Stimulated activated CD4-positive, alpha-beta T cell treated with anti-CD3 and anti-CD28 coated beads, Interleukin-15, amount 100 ng/mL, for 1 hour (primary cell): ENCODE measurements at regions not wholly inside any gene's neighbourhood (a gene's known extent, or its start where the extent isn't known, plus 50 kb on each side); places are given as distances from the start of the nearest gene placed in this dataset.

Experiments
- DNase-seq, 2 donors: peaks; one replicate each; pipeline ENCODE4 v3.0.0-alpha.2; 2020; ENCODE audit warnings: low read depth in 1 of 2, low spot score in 1 of 2

DNA sequence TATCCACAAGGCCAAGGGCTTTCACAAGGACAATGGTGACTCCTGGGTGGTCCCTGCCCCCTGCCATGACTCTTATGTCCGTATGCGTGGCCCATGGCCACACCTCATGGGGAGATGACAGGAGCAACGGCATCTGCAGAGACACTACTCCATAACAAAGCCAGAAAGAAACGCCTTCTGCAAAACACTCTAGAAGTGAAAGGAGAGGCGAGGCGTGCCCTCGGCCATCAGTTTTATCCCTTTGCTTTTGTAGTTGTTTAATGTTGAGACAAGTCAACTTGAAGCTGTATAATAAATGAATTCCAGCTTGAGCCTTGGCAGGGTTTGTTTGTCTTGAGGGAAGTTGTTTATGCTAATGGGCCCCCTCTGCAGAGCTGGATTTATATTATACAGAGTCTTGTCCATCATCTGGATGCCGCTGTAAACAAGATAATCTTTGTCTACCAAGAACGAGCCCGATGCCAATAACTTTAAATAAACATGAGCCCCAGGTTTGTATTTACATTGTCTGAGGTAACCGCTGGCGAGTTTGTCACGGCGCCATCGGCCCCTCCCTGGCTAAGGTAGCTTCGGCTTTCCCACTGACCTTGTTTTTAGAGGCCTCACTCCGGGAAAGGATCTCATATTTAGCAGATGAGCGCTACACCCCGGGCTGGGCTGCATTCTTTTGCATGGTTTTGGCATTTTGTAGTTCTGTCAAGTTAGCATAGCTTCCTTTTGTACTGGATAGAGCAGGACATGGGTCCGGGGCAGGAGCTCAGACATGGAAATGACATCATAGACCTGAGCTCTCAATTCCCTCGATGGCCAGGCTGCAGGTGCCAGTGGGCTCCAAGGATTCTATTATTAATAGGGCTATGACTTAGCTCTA is 165.3 kb downstream of the ERCC6L2 start:
- no peak for DNase-seq

DNA sequence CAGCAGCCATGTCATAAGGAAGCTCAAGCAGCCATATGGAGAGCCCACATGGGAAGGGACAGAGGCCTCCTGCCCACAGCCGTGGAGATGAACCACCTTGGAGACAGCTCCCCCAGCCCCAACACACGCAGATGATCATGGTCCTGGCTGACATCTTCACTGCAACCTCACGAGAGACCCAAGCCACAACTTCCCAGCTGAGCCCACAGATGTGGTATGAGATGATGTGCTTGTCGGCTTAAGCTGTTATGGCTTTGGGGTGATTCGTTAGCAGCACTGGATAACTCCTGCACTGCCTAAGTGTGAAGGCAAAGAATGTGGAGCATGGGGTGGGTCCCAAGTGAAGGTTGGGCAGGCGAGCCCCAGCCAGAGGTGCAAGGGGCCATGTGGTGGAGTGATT is 163.4 kb downstream of the ERCC6L2 start:
- no peak for DNase-seq

DNA sequence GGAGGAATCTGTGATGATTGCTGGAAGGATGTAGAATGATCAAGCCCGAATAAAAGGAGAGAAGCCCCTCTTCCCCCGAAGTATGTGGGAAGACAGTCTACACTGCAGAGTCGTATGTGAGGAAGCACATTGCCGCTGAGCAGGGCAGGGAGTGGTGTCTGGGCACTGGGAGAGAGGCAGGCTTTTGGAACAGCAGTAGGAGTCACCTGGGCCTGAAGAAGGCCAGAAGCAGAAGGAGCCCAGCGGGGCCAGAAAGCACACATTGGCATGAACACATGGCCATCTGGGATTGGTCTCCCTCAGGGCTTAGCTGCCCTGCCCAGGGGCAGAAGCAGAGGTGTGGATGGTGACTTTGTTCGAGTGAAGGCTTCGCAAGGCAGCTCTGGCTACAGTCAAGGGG is 162.8 kb downstream of the ERCC6L2 start:
- DNase-seq: no peak

DNA sequence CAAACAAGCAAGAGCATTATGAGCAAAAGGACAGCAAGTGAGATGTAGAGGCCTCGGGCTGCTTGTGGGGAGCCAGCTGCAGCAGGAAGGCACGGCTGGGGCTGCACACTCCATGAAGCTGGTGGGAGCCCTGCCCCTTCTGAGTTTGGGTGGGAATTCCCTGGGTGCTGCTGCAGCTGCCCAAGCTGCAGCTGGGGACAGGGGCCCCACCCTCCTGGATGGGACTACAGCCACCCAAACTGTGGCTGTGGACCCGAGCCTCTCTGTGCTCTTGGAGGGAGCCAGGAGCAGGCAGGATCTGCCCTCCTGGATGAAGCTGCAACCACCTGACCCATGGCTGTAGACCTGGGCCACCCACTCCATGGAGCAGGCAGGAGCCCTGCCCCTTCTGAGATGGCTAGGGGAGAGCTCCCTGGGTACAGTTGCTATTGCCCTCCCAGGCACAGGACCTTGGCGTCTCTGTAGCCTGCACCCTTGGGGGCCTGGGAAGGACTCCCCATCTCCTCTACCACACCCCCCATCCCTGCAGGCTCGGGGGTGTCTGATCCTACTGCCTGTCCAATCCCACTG is 159.1 kb downstream of the ERCC6L2 start:
- DNase-seq: no peak

DNA sequence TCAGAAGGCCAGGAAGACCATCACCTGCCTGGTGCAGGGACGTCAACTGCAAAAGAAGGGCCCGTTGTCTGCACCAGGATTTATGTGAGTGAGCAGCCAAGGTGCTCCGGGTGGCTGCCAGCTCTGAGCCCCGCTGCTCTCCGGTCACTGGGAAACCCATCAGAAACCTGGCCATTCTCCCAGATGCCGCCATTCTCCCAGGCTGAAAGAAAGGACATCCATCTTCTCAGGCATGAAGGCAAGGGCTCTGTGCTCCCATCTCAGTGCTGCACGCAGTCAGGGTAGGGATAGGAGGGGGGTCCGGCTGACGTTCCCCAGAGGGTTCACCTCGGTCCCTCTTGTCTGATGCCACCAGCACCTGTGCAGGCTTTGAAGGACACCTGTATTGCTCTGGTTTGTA is 158.4 kb downstream of the ERCC6L2 start:
- no peak for DNase-seq

DNA sequence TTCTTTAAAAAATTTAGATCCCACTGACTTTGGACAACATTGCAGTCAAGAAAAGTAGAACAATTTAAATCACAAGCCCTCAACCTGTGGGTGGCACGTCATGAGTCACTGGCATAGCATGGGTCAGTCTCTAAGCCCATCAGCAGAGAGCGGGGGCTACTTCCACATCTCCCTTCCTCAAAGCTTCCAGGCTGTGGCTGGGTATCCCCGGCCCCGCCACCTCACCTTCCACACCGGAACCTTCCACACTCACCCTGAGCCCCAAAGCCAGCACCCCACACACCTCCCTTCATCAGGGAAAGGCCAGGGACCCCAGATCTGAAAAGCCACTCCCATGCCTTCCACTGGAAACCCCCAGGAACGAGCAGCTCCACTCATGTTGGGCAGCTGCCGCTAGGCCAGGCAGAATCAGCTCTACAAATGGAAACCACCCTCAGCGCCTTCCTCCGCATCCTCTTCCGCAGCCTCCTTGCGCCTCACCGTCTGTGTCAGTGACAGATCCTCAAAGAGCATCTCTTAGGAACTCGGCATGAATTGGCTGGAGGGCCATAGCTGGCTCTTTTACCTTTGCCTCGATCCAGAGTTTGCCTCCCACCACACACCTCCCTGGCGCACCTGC is 156.5 kb downstream of the ERCC6L2 start:
- no peak for DNase-seq

DNA sequence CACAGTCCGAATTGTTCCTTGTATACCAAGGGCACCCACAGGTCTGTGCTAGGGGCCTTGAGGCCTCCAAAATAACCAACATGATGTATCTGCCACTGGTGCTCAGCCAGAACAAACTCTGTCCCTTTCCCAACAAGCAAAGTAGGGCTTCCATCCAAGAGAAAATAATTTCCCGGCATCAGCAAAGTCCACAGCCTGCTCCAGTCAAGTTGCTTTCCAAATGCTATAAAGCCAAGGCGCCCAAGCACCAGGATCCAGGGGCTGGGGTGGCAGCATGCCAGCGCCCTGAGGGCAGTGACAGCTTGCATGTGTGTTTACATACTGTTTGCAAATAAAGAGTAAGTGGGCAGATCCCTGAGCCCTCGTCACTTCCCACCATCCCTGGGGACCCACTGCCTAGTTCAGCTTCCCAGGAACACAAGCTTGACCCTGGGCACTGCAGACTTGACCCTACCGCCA is 155.9 kb downstream of the ERCC6L2 start:
- DNase-seq: no peak

DNA sequence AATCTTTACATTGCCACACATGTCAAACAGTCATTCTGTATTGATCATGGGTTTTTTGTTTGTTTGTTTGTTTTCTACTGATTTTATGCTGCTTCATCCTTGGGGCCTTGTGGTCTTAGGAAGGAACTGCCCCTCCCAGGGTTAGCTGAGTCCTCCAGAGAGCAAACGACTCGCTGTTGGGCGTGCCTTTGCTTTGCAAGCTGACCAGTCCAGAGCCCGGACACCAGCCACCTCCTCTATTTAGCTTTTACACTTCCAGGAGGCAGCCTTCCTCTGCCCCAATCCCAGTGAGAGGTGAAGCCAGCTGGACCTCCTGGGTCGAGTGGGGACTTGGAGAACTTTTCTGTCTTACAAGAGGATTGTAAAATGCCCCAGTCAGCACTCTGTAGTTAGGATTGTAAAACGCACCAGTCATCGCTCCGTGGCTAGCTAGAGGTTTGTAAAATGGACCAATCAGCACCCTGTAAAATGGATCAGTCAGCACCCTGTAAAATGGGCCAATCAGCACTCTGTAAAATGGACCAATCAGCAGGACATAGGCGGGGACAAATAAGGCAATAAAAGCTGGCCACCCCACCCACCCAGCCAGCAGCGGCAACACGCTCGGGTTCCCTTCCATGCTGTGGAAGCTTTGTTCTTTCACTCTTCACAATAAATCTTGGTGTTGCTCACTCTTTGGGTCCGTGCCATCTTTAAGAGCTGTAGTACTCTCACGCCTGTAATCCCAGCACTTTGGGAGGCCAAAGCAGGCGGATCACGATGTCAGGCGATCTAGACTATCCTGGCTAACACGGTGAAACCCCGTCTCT is 154.4 kb downstream of the ERCC6L2 start:
- no peak for DNase-seq

DNA sequence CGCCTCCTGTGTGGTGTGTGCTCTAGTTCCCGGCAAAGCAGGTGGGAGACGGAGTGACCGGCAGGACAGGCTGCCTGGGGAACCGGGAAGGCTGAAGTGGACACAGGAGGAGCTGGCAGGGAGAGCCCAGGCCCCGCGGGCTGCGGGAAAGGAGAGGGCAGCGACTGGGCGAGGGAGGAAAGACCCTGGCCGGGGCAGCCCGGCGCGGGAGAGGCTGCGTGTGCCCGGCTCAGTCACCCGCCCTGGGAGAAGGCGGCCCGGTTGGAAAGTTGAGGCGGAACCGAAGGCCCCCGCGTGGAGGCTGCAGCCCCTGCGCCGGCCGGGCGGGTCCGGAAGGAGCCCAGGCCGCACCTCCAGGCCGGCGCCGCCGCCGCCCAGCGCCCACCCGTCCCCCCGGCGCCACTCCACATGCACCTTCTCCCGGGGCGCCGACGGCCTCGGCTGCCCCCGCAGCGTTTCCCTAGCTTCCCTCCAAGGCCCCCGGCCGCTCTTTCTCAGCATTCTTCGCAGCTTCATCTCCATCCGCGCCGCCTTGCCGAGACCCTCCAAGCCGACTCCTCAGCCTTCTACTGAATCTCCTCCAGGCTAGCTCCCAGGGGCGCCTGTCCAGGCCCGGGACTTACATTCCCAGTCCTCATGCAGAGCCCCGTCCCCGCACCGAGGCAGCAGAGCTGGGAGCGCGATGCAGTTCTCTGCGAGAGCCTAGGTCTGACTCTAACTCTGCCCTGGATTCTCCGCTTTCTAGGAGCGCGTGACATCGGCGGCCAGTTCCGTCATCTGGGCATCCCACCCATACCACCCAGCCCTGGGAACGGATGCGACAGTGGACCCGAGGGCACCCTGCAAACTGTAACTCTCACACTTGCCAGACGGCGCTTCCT is 152.0 kb downstream of the ERCC6L2 start:
- no peak for DNase-seq

DNA sequence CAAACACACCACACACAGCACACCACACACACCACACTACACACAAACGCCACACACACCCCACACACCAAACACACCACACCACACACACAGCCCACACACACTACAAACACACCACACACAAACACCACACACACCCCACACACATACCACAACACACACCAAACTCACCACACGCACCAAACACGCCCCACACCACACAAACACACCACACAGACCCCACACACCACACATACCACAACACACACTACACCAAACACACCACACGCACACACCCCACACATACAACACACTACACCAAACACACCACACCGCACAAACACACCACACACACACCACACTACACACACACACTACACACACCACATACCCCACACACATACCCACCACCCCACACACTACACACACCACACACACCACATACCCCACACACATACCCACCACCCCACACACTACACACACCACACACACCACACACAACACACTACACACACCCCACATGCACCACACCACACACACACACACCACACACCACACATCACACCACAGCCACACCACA is 151.2 kb downstream of the ERCC6L2 start:
- no peak for DNase-seq

DNA sequence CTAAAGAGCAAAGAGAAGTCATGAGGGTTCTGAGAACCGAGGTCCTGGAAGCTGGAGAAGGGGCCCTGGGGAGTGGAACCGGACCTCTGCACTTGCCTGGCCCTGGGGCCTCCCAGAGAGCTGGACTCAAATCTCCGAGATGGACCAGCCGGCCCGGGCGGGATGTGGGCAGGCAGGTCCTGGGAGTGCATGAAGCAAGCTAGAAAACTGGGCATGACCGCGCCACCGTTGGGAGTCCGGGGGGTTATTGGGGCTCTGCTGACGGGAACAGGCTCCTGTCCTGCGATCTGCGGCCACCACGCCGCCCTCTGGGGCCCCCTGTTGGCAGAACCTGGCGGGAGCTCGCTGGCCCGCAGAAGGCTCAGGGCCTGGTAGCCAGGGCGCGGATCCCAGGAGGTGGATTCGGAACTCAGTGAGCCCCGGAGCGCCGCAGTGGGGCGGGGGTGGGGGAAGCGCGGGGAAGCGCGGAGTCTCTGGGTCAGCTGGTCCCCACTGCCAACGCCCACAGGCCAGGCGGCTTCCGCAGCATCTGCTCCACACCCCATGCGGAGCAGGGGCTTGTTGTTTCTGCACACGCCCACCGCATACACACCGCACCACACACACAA is 150.6 kb downstream of the ERCC6L2 start:
- no peak for DNase-seq

DNA sequence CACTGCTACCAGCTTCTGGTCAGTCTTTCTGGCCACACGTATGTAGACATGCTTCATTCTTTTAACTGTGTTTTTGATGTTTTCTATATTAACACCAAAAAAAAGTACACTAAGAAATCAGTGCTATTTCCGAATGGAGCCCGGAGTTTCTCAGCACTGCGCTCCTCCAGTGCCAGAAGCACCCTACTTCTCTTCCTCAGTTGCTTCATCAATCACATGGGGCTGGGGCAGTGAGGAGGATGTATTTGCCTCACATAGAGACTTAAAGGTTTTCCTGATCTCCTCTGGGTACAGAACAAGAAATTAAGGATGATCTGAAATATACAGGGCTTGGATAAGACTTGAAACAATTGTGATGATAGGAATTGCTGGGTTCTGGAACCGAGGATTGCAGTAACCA is 148.0 kb downstream of the ERCC6L2 start:
- DNase-seq: no peak

DNA sequence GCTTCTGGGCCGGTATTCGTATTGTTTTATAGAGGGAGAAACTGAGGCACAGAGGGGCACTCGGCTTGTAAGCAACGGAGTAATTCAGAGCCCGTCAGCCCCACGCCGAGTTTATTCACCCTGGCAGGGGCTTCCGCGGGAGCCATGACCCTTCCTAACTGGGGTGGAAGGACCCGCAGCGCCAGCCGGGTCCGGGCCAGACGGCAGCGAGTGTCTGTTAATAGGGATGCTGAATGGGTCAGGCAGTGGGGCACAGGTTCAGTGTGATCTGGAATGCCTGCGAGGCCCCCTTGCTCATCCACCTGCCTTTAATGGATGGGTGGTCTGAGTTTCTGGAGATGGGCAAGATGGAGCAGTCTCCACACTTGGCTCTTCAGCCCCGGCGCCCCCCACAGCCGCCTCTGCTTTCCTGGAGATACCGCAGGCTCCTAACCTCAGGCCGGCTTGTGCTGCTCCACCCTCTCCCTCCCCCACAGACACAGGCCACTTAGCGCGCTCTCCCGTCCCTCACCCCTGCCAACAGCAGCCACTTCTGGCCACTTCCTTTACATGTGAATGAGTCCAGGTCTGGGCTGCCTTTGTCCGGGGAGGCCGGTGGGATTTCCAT is 147.1 kb downstream of the ERCC6L2 start:
- DNase-seq: no peak

DNA sequence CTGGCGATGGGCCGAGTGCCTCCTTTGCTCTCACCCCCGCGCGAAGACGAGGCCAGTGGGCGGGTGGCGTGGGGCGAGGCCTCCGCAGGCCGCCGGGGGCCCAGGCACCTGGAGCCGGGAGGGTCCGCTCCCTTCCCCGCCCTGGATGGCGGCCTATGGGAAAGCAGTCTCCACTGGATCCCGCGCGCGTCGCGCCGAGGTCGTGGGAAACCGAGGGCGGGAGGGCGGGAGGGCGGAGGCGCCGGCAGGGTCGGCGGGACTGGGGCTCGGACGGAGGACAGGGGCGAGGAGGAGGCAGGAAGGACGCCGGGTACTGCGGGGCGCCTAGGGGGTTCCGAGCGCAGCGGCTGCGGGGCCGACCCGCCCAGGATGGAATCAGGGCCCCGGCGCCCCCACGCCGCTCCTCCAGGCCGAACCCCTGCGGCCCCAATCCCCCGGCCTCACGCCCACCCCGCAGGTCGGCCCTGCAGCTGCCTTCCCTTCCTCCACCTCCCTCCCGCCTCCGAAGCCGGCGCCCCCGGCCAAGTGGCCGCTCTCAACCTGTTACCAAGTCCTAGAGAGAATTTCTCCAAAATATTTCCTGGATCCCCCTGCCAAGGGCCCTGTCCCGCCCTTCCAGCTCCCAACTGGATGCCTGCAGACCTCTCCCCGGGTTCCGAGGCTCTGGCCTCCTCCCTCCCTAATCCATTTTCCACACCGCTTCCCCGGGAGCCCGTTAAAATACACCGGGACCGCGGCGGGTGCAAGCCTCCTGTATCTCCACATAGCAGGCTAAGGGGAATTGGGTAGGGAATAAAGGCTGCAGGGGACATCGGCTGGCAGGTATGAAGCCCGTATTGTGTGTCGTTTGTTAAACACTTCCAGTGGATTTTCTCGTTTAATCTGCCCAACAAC is 146.3 kb downstream of the ERCC6L2 start:
- DNase-seq: no peak

DNA sequence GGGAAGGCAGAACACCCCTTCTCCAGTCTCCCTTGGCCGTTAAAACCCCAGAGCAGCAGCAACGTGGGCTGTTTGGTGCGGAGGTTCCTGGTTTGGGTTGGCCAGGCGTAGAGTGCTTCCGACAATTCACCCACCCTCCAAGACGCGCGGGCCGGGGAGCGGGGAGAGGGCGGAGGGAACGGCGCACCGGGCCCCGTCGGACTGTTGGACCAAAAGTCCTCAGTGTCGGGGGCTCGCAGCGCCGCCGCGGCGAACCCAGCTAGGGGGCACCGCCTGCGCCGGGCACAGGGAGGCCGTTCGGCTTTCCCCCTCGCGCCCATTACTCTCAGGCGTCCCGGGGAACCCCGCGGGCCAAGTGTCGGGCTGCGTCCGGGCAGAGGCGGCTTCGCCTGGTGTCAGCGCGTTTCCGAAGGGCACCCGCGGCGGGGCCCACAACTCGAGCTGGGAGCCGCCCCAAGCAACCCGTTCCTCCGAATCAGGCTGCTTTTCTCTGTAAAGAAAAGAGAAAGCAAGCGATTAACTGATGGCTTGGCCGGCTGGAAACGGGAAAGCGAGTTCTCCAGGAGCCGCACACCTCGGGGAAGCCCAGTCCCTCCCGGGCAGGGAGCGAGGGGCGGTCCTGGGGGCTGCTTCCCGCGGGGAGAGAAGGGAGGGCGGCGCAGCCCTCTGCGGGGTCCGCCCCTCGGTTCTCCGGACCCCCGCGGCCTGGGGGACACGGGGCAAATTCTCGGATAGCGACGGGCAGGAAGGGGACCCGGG is 145.5 kb downstream of the ERCC6L2 start:
- DNase-seq: peak; percentile 37

DNA sequence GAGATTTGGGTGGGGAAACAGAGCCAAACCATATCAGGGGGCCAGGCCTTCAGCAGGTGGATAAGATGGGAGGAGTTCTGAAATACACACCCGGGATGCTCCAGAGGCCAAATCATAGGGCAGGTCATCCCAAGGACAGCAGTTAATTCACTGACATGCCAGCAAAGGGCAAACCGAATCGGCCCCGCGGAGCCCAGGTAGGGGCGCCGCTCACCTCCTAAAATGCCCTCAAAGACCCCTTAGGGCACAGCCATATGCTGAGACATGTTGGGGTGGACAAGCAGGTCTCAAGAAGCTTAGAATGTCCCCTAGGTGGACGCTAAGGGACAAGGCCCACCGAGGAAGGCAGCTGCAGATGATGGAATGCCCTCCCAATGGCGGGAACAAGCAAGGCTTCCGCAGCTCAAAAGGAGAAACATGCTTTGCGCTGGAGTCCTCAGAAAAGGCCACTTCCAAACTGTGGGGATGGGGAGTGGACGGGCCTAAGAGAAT is 144.9 kb downstream of the ERCC6L2 start:
- DNase-seq: no peak
